Forelimb muscle (tissue), 1 donor: ENCODE measurements at regions not wholly inside any gene's neighbourhood (a gene's known extent, or its start where the extent isn't known, plus 50 kb on each side); places are given as distances from the start of the nearest gene placed in this dataset.

ENCODE experiments used
- DNase-seq: peaks from one replicate; pipeline ENCODE4 v3.0.0-alpha.2; 2013; ENCODE audit warnings: low read depth

DNA sequence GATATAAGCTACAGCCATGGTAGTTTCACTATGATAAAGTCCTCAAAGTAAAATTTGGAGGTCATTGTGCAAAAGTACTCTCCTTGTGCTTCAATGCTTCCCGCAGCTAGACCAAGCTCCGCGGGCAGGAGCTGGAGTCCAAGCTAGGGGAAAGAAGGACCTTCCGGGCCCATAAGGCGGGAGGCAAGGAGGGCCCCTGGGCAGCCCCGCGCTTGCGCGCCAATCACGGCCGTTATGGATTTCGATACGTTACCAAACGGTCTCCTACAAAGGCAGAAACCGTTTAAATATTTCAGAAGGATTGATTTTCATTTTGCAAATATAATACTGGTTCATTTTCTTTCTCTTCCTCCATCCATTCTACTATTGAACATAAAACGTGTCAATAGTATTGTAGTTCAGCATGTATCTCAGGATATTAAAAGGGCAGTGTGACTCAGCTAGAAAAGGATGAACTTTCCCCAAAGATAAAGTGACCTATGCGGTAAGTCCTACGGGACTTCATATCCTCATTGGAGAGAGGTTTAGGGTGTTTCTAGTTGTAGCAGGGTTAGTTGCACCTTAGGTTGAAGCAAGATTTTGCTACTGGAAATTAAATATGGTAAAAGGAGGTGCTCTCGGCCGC, 128.0 kb downstream of the KIF20B start:
- no peak for DNase-seq

DNA sequence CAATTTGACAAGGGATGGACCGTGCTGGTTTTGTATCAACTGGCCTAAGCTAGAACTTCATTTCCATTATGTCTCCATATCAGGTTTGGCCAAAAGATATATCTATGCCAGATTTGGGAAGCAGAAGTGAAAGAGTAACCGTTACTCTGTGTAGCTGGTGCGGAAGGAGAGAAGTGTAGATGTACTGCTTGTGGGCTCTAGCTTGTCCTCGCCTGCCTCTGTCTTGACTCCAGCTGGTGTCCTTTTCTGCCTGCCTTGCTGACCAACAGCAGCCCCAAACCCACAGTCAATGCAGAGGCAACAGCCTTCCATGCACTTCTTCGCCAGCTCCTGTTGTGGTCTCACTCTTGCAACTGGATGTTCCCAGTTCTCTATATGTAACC, 128.5 kb downstream of the KIF20B start:
- DNase-seq = no peak

DNA sequence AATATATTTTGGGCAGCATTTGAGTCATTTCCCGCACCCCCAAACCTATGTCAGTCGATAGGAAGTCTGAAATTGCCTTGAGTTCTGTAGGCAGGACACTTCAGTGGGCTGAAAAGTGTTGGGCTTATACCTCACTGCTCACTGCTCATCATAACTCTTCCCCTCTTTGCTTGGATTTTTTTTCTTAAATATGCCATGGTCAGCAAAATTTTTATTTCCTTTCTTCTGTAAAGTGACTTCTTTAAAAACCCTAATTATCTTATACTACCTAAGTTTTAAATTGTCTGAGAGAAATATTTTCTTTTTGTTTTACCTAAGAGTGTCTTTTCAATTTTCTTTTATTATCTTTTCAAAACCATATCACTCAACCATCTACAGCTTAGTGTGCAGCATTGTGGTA, 129.2 kb downstream of the KIF20B start:
- no peak for DNase-seq

DNA sequence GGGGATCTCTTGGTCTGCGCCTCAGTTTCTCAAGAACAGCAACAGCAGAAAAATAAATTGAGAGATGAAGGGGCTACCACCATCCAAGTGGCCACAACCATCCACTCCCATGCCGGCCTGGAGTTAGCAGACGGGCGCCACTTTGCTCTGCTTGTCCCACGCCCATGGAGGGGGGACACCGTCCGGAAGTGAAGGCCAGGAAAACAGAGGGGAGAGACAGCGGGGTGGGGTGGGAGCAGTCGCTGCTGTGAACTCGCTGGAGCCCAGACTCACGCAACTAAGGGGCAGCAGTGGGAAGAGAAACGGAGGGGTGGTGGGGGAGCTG, 135.4 kb downstream of the KIF20B start:
- DNase-seq = no peak

DNA sequence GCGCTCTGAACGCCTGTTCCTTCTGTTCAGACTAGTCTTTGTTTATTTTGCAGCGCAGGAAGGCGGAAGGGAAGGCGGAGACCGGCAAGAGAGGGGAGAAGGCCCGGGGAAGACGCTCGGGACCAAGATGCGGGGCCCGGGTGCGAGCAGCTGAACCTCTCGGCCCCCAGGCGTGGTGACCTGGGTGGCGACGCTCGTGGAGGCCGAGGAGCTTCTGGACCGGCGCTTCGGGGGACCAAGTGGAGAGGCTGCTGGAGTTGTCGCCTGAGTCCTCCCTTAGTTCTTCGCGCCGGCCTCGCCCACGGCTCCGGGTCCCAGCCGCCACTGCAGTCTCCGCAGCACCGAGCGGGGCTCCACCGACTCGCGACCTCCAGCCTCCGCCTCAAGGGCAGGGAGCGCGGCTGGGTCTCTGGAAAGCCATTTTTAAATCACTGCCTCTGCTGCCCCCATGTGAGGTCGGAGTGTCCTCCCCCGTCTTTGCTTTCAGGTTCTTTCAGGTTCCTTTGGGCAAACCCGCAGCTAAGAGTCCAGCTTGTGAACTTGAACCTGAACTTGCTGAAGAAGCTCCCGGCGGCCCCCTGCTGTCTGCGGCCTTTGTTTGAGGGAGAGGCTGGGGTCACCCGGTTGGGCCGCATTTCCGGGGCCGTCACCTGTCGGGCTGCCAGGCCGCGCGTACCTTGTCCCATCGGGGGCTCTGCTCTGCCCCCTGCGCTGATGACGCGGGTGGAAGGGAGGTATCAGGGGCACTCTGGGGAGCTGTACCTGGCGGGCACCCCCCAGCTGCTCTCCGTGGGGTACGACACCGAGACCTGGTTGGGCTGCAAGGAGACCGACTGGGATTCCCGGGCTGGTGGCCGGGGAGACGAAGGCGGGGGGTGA, 136.0 kb downstream of the KIF20B start:
- no peak for DNase-seq

DNA sequence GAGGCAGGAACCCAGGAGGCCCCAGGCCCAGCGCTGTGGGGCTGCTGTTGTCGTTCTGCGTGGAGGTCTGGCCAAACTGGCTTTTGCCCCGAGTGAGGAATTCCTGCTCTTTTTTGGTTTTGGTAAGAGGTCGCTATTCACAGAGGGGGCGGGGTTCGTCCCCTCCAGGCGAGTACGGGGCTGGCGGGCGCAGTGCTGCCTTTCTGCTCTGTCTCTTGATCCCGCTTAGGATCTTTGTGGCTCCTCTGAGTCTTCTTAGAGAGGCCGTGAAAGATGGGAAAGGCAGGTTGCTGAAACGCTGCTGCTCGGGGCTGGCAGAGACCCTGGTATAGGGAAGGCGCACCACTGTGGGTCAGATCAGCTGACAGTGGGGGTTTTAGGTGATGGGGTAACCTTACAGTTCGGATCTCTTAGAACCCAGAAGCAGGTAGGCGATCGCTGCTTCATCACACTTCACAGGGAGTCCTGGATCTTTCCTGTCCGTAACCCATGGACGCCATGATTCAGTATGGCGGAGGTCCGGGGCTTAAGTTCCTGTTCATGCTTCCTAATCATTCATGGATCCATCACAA, 136.7 kb downstream of the KIF20B start:
- DNase-seq = no peak

DNA sequence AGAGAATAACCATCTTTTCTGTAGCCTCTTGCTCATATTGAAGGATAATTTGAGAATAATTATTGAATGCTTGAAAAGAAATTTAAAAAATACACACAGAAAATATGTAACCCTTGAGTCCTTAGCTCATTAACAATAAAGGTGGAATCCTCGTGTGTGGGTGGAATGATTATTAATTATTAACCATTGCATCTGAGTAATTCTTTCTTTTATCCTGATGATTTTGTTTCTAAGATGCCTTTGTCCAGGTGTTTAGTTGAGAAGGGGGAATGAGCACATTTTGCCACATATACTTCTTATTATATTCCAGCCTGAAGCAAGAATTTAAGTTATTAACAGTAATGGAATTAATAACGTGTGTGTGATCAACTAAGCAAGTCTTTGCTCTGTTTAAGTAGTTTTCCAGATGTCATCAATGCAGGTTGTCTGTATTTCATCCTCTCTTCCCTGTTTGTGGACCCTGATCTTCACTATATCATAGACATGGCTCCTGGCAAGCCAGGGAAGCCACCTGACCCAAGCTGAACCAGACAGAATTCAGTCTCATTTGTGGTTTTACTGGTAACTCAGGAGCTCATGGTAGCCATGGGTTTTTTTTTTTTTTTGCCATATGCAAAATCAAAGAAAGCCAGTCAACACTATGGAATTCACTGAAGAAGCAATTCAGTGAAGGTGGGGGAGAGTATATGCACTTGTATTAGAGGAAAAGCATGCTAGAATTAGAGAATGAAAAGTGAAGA, 144.3 kb downstream of the KIF20B start:
- DNase-seq = no peak

DNA sequence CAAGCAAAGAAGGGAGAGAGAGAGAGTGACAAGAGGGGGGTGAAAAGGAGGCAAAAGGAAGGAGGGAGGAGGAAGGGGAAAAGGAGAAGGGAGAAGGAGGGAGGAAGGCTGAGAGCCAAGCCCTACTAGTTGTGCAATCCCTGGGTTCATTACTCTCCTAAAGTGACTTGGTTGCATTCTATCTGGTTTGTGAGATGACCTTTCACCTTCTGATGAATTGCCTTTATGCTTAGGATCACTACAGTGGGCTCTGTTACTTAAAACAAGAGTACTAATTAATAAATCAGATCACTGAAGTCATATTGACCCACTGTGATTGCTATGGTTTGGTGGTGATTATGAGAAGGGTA, 144.9 kb downstream of the KIF20B start:
- DNase-seq = no peak

DNA sequence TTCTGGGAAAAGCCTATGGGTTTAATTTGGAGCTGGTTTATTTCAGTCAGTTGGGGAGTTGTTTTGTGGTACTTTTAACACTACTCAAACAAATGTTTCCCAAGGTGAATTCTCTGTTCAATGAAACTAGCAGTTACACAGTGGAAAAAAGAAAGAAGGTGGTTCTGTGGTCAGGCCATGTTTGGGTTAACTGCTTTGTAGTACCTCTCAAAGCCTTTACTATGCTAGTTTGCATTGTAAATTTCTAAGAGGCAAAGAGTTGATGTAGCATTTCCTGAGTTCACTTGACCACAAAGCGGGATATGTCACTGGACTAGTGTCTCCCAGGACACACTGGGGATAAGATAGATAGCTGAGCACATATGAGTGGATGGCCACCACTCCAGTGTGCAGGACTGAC, 145.4 kb downstream of the KIF20B start:
- DNase-seq = no peak

DNA sequence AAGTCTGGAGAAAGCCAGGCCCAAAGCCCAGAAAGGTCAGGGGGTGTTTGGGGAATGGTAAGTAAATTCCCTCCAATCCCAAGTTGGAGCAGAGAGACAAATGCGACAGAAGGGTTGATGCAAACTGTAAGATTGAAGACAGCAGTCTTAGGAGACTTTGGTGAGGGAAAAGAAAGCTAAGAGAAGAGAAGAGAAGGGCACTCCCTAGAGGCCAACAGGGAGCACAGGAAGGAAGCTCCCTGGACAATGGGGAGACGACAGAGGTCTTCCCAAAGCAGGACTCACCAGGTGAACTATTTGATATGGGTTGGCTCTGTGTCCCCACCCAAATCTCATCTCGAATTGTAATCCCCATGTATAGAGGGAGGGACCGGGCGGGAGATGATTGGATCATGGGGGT, 151.5 kb downstream of the KIF20B start:
- DNase-seq = no peak

DNA sequence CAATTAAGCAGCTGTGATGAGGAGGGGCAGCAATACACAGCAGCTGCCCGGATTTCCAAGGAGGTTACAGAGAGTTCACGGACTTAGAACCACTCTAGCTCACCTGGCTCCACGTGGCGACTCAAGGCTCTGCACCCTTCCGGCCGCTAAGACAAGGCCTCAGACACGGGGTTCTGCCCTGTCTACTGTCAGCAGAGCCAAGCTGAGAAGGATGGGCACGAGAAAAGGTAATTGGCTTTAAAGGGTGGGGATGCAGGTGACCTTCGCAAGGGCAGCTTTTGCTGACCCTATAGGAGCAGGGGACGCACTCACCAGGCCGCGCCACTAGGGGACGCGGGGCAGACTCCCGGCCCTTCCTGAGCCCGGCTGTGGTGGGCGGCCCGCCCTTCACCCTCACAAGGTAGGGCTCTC, 152.4 kb downstream of the KIF20B start:
- DNase-seq = no peak

DNA sequence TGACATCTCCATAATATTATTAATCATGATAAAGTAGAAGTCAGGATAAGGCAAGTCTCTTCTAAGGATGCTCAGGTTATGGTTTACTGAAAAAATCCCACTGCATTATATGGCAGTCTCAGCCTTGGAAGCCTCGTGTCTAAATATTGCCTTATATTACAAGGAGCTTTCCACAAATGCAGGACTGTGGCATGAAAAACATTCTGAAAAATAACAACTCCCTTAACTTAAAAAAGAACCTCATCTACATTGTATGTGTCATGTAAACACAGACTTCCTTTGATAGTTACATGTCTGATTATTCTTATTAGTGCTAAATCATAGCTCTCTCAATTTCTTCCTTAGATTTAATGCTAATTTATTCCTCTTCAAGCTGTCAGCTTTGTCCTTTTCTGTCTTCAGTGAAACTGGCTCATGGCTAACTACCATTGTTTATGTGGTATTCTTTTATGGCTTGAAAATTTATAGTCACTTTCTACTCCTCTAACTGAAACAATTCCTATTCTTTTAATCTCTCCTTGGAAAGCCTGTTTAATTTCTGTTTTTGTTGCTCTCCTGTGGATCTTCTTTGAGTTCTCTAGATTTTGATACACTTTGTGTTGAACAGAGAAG, 156.1 kb downstream of the KIF20B start:
- DNase-seq = no peak

DNA sequence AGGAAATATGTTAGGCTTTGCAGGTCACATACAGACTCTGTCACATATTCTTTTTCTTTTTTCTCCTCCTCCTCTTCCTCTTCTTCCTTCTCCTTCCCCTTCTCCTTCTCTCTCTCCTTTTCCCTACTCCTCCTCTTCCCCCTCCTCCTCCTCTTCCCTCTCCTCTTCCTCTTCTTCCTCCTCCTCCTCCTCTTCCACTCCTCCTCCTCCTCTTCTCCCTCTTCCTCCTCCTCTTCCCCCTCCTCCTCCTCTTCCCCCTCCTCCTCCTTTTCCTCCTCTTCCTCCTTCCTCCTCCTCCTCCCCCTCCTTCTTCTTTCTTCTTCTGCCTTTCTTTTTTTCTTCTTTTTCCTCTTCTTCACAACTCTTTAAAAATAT, 159.8 kb downstream of the KIF20B start:
- DNase-seq = no peak

DNA sequence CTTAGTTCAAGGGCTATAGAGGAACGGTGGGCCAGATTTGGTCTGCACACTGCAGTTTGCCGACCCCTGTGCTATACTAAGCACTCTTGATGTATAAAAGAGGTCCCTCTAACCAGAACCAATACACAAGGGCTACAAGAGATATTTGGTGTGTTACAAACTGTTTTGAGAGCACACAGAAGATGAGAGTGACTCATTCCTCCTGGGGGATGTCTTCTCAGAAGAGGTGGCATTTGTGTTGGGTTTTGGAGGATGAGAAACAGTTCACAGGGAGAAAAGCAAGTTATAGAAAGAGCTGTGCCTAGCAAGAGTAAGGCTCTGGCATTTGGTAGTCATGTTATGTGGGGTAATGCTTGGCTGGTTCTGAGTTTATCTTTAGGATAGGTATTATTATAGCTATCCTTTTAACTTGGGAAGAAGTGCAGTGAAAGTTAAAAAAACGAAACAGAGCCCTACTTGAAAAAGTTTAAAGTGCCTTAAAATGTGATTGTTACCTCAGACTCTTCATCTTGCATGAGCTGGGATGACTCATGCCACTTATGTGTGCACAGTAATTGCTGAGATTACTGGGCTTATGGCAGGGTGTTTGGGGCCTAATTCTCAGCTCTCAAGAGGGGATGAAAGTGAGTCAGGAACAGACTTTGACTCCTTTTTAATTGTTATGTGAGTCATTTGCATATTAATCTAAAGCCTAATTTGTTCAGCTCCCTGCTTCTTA, 160.4 kb downstream of the KIF20B start:
- DNase-seq = no peak

DNA sequence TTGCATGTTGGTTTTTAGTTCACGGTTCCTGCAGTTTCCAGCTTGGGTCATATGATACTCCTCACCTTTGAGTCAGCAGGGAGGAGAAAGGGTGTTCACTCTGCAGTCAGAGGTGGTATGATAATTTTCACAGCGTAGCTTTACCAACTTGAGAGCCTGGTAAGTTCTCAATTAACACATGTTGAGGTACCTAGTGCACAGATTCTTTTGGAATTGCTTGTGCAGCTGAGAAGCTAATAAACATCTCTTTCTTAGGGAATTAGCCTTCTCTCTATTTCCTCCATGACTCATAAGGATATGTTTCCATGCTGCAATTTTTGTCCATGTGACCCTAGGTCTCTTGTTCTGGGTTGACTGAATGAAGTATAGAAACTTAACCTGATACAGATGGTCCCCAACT, 166.6 kb downstream of the KIF20B start:
- DNase-seq = no peak

DNA sequence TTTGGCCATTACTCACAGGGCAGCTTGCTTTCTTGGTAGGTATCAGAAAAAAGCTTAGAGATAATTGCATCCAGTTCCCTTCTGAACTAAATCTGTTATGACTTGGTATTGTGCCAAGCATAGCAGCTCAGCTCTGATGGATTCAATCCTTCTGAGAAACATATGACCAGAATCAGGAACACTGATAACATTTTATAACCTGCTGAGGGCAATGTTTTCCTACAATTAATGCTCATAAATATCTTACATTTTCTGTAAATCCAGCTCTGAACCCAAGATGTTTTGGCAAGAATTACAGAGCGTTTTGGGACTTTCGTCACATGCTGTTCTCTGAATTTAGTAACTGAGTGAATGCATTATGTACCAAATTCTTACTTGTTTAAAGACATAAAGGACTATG, 167.8 kb downstream of the KIF20B start:
- peak; percentile 68 for DNase-seq

DNA sequence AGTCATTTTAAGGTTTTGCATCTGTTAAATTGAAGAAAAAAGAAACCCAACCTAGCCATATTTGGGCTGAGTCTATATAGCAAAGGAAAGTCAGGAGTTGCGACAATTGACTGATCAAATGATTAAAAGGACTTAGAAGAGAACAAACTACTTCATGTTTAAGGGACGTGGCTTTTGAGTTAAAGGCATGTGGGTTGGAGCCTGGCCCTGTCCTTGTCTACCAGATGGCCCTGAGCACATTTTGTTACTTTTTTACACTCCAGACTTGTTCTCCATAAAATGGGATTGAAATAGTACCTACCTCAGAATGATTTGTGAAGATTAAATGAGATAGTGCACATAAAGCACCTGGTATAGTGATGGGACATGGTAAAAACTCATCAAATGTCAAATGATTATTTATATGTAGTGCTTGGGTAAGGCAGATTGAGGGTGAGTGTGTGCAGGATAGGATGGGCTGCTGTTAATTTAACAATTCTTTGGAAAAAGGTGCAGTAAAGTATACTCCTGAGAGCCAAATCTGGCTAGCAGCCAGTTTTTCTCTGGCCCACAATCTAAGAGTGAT, 168.3 kb downstream of the KIF20B start:
- DNase-seq = no peak

DNA sequence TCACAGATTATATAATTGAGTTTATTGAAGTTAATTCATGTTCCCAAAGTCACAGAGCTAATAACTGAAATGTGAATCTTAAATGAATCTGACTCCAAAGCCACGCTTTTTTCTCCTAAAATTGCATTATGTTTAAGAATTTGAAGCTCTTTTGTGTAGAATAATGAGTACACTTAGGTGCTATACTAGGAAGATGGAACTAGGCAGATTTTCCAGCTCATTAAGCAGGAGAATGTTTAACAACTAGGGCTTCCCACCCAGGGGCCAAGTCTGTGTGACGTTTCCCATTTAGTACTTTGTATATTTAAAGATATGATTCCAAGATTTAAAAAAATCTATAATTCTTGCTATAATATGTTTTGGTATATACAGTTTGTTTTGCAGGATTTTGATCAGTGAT, 169.5 kb downstream of the KIF20B start:
- no peak for DNase-seq

DNA sequence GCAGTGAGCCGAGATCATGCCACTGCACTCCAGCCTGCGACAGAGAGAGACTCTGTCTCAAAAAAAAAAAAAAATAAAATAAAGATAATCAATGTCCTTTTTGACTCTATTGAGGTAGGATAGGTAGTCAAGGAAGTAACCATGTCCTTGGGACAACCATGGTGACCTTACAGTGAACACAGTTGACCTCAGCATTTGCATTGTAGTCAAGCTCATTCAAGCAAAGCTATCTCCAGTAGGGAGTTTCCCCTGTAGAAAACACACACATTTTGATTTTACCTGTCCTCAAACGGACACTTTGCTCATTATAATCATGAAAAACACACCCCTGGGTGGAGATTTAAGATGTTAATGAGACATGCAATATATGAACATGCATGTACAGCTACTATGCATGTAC, 171.7 kb downstream of the KIF20B start:
- no peak for DNase-seq

DNA sequence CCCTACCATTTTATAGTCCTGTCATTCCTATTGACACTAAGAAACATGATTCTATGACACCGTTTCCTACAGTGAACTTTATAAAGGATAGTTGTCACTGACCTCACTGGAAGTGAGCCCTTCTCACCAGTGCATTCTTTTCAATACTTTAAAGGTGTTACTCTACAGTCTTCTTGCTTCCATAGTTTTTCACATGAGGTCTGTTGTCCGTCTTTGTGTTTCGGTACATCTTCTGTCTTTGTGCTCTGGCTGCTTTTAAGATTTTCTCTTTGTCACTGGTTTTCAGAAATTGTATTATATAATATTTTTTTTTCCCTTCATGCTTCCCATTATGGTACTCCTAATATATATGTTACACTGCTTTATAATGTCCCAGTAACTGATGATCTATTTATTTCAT, 174.2 kb downstream of the KIF20B start:
- DNase-seq = no peak

DNA sequence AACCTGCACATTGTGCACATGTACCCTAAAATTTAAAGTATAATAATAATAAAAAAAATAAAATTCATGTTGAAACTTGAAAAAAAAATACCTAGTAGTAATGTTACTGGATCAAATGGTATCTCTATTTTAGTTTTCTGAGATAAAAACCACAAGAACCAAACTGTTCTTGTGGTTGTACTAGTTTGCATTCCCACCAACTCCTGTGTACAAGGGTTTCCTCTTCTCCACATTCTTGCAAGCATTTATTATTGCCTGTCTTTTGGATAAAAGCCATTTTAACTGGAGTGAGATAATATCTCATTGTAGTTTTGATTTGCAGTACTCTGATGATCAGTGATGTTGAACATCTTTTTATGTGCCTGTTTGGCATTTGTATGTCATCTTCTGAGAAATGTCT, 177.7 kb downstream of the KIF20B start:
- DNase-seq = no peak
